Astrocyte of the cerebellum (primary cell): ENCODE measurements at regions not wholly inside any gene's neighbourhood (a gene's known extent, or its start where the extent isn't known, plus 50 kb on each side); places are given as distances from the start of the nearest gene placed in this dataset.

ENCODE experiments used
- DNase-seq: peaks from one replicate; pipeline ENCODE4 v3.0.0-alpha.2; 2011; ENCODE audit warnings: low read depth
- H3K4me3 ChIP-seq: 2 replicates; pipeline ENCODE4 v1.5.1; 2011; ENCODE audit warnings: mild to moderate bottlenecking, low read depth, low read length, moderate library complexity
- in situ Hi-C: cut with HindIII; loops from 2 replicates; pipeline ENCODE4 v1.10.0; 2017; ENCODE audit warnings: low sequenced_read_pairs
- TF ChIP-seq, protein P1 (sequence below): IDR thresholded peaks from 2 replicates; pipeline ENCODE4 v1.5.1; 2012; ENCODE audit warnings: low read length, low read depth, moderate library complexity, mild to moderate bottlenecking; ENCODE audit errors: missing control alignments

GRCh38 chr13:24103782-24104372 is 56.6 kb upstream of the SPATA13 start:
- H3K4me3 ChIP-seq = no peak overlapping the region
- in situ Hi-C loops = no loop called here
- no peak for DNase-seq
- TF ChIP-seq, protein P1, sequence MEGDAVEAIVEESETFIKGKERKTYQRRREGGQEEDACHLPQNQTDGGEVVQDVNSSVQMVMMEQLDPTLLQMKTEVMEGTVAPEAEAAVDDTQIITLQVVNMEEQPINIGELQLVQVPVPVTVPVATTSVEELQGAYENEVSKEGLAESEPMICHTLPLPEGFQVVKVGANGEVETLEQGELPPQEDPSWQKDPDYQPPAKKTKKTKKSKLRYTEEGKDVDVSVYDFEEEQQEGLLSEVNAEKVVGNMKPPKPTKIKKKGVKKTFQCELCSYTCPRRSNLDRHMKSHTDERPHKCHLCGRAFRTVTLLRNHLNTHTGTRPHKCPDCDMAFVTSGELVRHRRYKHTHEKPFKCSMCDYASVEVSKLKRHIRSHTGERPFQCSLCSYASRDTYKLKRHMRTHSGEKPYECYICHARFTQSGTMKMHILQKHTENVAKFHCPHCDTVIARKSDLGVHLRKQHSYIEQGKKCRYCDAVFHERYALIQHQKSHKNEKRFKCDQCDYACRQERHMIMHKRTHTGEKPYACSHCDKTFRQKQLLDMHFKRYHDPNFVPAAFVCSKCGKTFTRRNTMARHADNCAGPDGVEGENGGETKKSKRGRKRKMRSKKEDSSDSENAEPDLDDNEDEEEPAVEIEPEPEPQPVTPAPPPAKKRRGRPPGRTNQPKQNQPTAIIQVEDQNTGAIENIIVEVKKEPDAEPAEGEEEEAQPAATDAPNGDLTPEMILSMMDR = no peak

DNA sequence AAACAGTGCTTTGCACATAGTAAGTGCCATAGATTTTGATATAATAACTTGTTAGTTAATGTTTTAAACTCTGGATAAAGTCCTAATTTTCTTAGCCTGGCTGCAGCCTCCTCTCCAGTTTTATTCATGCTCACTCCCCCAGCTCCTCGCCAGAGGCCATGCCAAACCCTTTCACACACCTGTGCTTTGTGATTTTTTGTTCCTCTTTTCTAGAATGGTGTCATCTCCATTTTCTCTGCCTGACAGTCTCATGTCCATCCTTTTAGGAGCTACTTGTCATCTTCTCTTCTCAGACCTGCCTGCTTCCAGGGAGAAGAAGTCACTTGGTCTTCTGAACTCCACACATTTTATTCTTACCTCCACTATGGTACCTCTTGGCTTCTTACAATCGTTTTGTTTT is 55.8 kb upstream of the SPATA13 start:
- TF ChIP-seq, protein P1 = no peak
- in situ Hi-C loops = no loop called here
- no peak for DNase-seq
- no peak overlapping the region for H3K4me3 ChIP-seq

DNA sequence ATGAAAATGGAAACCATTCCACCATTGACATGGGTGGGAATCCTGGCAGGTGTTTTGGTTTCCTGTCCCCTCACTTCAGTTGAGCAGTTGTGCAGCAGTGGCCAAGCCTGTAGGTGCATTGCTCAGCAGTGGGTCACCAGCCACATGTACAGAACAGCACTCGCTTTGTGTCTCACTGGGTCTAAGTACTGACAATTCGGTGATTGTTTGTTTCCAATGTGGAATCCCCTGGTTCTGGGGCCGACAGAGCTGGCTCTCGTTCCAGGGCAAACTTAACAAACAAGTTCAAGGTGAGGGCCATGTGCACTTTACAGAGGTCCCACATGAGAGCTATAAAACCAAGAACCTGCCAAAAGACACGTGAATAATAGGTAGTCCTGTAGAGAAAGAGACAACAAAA is 54.1 kb upstream of the SPATA13 start:
- TF ChIP-seq, protein P1 = no peak
- DNase-seq = no peak
- in situ Hi-C loops = no loop called here

DNA sequence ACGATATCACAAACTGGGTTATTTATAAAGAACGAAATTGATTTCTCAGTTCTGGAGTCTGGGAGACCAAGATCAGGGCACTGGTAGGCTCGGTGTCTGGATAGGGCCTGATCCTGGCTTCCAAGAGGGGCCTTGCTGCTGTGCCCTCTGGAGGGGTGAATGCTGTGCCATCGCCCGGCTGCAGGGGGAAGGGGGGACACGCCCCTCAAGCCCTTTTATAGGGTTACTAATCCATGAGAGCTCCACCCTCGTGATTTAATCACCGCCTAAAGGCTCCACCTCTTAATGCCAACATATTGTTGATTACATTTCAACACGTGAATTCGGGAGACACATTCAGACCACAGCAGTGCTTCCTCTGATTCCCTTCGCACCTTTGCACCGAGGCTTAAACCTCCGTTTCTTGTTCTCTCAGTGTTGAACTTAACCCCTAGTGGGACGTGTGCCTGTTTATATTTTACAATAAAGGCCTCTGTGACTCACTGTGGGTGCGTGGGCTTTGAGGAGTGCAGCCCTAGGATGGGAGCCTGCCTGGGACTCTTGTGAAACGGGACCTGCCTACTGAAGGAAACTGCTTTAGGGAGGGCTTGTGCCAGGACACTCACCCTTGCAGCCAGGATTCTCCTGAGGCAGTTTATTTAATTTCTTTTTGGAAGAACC is 52.4 kb upstream of the SPATA13 start:
- DNase-seq = no peak
- TF ChIP-seq, protein P1 = no peak
- in situ Hi-C loops = no loop called here
- H3K4me3 ChIP-seq = no peak overlapping the region

More for the DNA sequence above, 54.1 kb upstream of the SPATA13 start:
- no peak overlapping the region for H3K4me3 ChIP-seq

GRCh38 chr13:24108615-24108965 is 51.9 kb upstream of the SPATA13 start:
- H3K4me3 ChIP-seq = no peak overlapping the region
- no peak for DNase-seq
- in situ Hi-C loops = no loop called here
- TF ChIP-seq, protein P1 = no peak

DNA sequence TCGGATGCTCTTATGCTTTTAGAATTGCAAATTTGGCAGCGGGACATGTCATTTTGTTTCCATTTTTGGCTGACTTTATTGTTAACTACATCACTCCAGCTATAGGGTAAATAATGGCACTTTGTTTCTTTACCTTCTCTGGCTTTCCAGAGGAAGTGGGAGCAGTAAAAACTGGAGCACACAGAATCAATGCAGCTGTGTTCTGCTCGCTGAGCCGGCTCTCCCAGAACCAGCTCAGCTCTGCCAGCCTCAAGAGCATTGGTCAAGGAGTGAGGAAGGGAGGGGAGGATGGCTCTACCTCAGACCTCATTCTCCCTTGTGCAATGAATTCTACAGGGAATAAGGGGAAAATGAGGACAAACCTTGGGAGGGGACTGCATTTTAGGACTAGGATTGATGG is 50.5 kb upstream of the SPATA13 start:
- DNase-seq = no peak

More for the DNA sequence above, 50.5 kb upstream of the SPATA13 start:
- in situ Hi-C loops = no loop called here
- TF ChIP-seq, protein P1 = no peak
- H3K4me3 ChIP-seq = no peak overlapping the region
